ENCODE measurements at regions not wholly inside any gene's neighbourhood (a gene's known extent, or its start where the extent isn't known, plus 50 kb on each side); places are given as distances from the start of the nearest gene placed in this dataset.

- no peak for DNase-seq (ENCODE audit: low spot score)
Observed at GRCh38 chr13:73616861-73617260, 517.3 kb downstream of the KLF12 start.

GRCh38 chr13:73610799-73611592, 523.2 kb downstream of the KLF12 start:
- no peak for DNase-seq (ENCODE audit: low spot score)

GRCh38 chr13:73608711-73609485, 525.3 kb downstream of the KLF12 start:
- no peak for DNase-seq (ENCODE audit: low spot score)

GRCh38 chr13:73608157-73608516, 526.1 kb downstream of the KLF12 start:
- no peak for DNase-seq (ENCODE audit: low spot score)

GRCh38 chr13:73607489-73608156, 526.6 kb downstream of the KLF12 start:
- no peak for DNase-seq (ENCODE audit: low spot score)

- DNase-seq (ENCODE audit: low spot score): no peak
Observed at GRCh38 chr13:73603646-73604045, 530.6 kb downstream of the KLF12 start.

- no peak for DNase-seq (ENCODE audit: low spot score)
Observed at GRCh38 chr13:73602295-73602694, 531.9 kb downstream of the KLF12 start.

- no peak for DNase-seq (ENCODE audit: low spot score)
Observed at GRCh38 chr13:73601708-73602107, 532.5 kb downstream of the KLF12 start.

GRCh38 chr13:73599232-73600128, 534.7 kb downstream of the KLF12 start:
- DNase-seq (ENCODE audit: low spot score): no peak

- DNase-seq (ENCODE audit: low spot score): no peak
Observed at GRCh38 chr13:73598020-73598712, 536.0 kb downstream of the KLF12 start.

GRCh38 chr13:73596382-73596781, 537.6 kb downstream of the KLF5 start:
- no peak for DNase-seq (ENCODE audit: low spot score)

- no peak for DNase-seq (ENCODE audit: low spot score)
Observed at GRCh38 chr13:73593199-73593765, 534.5 kb downstream of the KLF5 start.

- no peak for DNase-seq (ENCODE audit: low spot score)
Observed at GRCh38 chr13:73591861-73592260, 533.1 kb downstream of the KLF5 start.

GRCh38 chr13:73590795-73591194, 532.0 kb downstream of the KLF5 start:
- DNase-seq (ENCODE audit: low spot score): no peak

GRCh38 chr13:73585236-73585635, 526.4 kb downstream of the KLF5 start:
- DNase-seq (ENCODE audit: low spot score): no peak

GRCh38 chr13:73583331-73583730, 524.5 kb downstream of the KLF5 start:
- DNase-seq (ENCODE audit: low spot score): no peak

GRCh38 chr13:73580513-73581267, 521.9 kb downstream of the KLF5 start:
- no peak for DNase-seq (ENCODE audit: low spot score)

- DNase-seq (ENCODE audit: low spot score): no peak
Observed at GRCh38 chr13:73579574-73580274, 520.9 kb downstream of the KLF5 start.

- DNase-seq (ENCODE audit: low spot score): no peak
Observed at GRCh38 chr13:73578251-73578875, 519.6 kb downstream of the KLF5 start.
